Nephron progenitor cell (in vitro differentiated cells): ENCODE measurements at regions not wholly inside any gene's neighbourhood (a gene's known extent, or its start where the extent isn't known, plus 50 kb on each side); places are given as distances from the start of the nearest gene placed in this dataset.

Experiments
- DNase-seq: peaks from one replicate; pipeline ENCODE4 v3.0.0; 2021
- H3K27ac Mint-ChIP-seq: 2 replicates; pipeline ENCODE4 v1.8.0; 2021; ENCODE audit warnings: mild to moderate bottlenecking, moderate library complexity, mixed read lengths
- H3K27me3 Mint-ChIP-seq: 2 replicates; pipeline ENCODE4 v1.8.0; 2021; ENCODE audit warnings: mild to moderate bottlenecking, low read depth, mixed read lengths; ENCODE audit not compliant: poor library complexity
- H3K36me3 Mint-ChIP-seq: 2 replicates; pipeline ENCODE4 v1.8.0; 2021; ENCODE audit warnings: low read depth, mixed read lengths
- H3K4me1 Mint-ChIP-seq: 2 replicates; pipeline ENCODE4 v1.8.0; 2021; ENCODE audit warnings: mixed read lengths
- H3K4me3 Mint-ChIP-seq: 2 replicates; pipeline ENCODE4 v1.8.0; 2021; ENCODE audit warnings: mild to moderate bottlenecking, moderate library complexity, mixed read lengths
- H3K9me3 Mint-ChIP-seq: 2 replicates; pipeline ENCODE4 v1.8.0; 2021; ENCODE audit warnings: mild to moderate bottlenecking, moderate library complexity, mixed read lengths
- TF ChIP-seq, protein P1 (sequence below): fragments of 200-600 bp; sonication (generic); IDR thresholded peaks from 2 replicates; pipeline ENCODE4 v1.5.0; 2021; ENCODE audit warnings: antibody characterized with exemption

GRCh38 chr2:119062179-119062578, 96.4 kb downstream of the C1QL2 start:
- H3K36me3 Mint-ChIP-seq, result no peaks in the 10 kb centered on the region
- H3K4me3 Mint-ChIP-seq, result no peak overlapping the region
- peaks cover 3% of the 10 kb centered on the region for H3K9me3 Mint-ChIP-seq
- no peaks in the 10 kb centered on the region for H3K4me1 Mint-ChIP-seq
- peaks cover 16% of the 10 kb centered on the region for H3K27me3 Mint-ChIP-seq
- TF ChIP-seq, protein P1, sequence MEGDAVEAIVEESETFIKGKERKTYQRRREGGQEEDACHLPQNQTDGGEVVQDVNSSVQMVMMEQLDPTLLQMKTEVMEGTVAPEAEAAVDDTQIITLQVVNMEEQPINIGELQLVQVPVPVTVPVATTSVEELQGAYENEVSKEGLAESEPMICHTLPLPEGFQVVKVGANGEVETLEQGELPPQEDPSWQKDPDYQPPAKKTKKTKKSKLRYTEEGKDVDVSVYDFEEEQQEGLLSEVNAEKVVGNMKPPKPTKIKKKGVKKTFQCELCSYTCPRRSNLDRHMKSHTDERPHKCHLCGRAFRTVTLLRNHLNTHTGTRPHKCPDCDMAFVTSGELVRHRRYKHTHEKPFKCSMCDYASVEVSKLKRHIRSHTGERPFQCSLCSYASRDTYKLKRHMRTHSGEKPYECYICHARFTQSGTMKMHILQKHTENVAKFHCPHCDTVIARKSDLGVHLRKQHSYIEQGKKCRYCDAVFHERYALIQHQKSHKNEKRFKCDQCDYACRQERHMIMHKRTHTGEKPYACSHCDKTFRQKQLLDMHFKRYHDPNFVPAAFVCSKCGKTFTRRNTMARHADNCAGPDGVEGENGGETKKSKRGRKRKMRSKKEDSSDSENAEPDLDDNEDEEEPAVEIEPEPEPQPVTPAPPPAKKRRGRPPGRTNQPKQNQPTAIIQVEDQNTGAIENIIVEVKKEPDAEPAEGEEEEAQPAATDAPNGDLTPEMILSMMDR, result no peak
- no peak for DNase-seq
- H3K27ac Mint-ChIP-seq, result no peak overlapping the region

DNA sequence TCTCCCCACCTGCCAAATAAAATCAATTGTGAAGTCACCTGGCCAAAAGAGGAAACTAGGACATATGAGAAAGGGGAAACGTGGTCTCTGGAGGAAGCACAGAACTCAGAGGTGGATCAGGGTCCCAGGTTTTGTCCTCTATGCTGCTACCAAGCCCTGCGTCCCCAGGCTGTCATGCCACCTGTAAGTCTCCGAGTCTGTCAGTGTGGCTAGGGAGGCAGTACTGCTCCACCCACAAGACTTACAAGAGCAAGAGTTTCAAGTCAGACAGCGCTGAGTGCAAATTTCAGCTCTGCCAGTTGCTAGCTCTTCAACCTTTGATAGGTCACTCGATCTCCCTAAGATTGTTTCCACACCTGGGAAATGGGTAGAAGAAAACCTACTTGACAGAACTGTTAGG, 98.6 kb downstream of the C1QL2 start:
- no peak for DNase-seq
- peaks cover 27% of the 10 kb centered on the region for H3K27me3 Mint-ChIP-seq
- no peaks in the 10 kb centered on the region for H3K4me1 Mint-ChIP-seq
- H3K36me3 Mint-ChIP-seq, result no peaks in the 10 kb centered on the region
- H3K9me3 Mint-ChIP-seq, result peaks cover 23% of the 10 kb centered on the region
- H3K27ac Mint-ChIP-seq, result no peak overlapping the region
- TF ChIP-seq, protein P1, result no peak
- H3K4me3 Mint-ChIP-seq, result no peak overlapping the region

DNA sequence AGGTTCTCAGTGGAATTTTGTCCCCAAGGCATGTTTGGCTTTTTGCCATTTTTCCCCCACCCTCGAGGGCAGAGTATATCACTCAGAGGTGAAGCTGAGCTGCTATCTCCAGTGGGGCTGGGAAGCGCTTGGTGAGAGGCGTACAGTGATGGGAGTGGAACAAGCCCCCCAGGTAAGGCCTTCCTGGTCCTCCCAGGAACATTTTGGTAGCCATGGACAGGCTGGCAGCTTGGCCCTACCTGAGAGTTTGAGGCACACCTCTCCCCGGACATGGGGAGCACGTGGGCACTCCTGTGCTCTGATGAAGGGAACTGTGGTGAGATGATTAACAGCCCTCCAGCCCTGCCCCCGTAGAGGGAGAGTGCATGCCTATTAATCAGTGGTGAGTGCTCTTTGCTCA, 99.3 kb downstream of the C1QL2 start:
- Mint-ChIP-seq H3K36me3 (no peaks in the 10 kb centered on the region), H3K9me3 (peaks cover 29% of the 10 kb centered on the region)
- no peak for DNase-seq

GRCh38 chr2:119053700-119054436, 104.7 kb downstream of the C1QL2 start:
- DNase-seq, result no peak
- Mint-ChIP-seq H3K36me3 (no peaks in the 10 kb centered on the region), H3K27ac (peak overlapping the region; percentile 32), H3K4me3 (no peak overlapping the region), H3K9me3 (peaks cover 30% of the 10 kb centered on the region), H3K4me1 (peaks cover 17% of the 10 kb centered on the region), H3K27me3 (peaks cover 29% of the 10 kb centered on the region)
- TF ChIP-seq, protein P1, result no peak

More for the DNA sequence above, 99.3 kb downstream of the C1QL2 start:
- no peak overlapping the region for H3K27ac Mint-ChIP-seq
- H3K4me3 Mint-ChIP-seq, result no peak overlapping the region
- TF ChIP-seq, protein P1, result no peak
- no peaks in the 10 kb centered on the region for H3K4me1 Mint-ChIP-seq
- H3K27me3 Mint-ChIP-seq, result peaks cover 30% of the 10 kb centered on the region

- H3K27ac Mint-ChIP-seq, result no peak overlapping the region
- H3K27me3 Mint-ChIP-seq, result peaks cover 40% of the 10 kb centered on the region
- H3K4me1 Mint-ChIP-seq, result peaks cover 17% of the 10 kb centered on the region
- peaks cover 23% of the 10 kb centered on the region for H3K9me3 Mint-ChIP-seq
- no peak for DNase-seq
- H3K36me3 Mint-ChIP-seq, result no peaks in the 10 kb centered on the region
- TF ChIP-seq, protein P1, result no peak
- no peak overlapping the region for H3K4me3 Mint-ChIP-seq
Measured at GRCh38 chr2:119051263-119051662, 107.3 kb downstream of the C1QL2 start.
